Stimulated activated naive CD4-positive, alpha-beta T cell treated with Interleukin-2 at 50 U/mL for 16 hours (primary cell): ENCODE measurements at regions not wholly inside any gene's neighbourhood (a gene's known extent, or its start where the extent isn't known, plus 50 kb on each side); places are given as distances from the start of the nearest gene placed in this dataset.

ENCODE experiments used
- DNase-seq: peaks from one replicate; lab custom pipeline; 2025; lab: John Stamatoyannopoulos, UW

GRCh38 chr6:166009385-166010031, 158.1 kb downstream of the TBXT start:
- no peak for DNase-seq

- DNase-seq: no peak
Measured at GRCh38 chr6:166008441-166009369, 158.9 kb downstream of the TBXT start.

GRCh38 chr6:166007349-166008263, 160.0 kb downstream of the TBXT start:
- no peak for DNase-seq

- DNase-seq: no peak
Measured at GRCh38 chr6:166006900-166007301, 160.8 kb downstream of the TBXT start.

- DNase-seq: no peak
Measured at GRCh38 chr6:166005944-166006899, 161.4 kb downstream of the TBXT start.

- DNase-seq: no peak
Measured at GRCh38 chr6:166005401-166005943, 162.2 kb downstream of the TBXT start.

GRCh38 chr6:166004876-166005275, 162.8 kb downstream of the TBXT start:
- DNase-seq: no peak

GRCh38 chr6:166004471-166004870, 163.2 kb downstream of the TBXT start:
- no peak for DNase-seq

GRCh38 chr6:166003569-166003968, 164.1 kb downstream of the TBXT start:
- DNase-seq: no peak

GRCh38 chr6:166001359-166001758, 166.3 kb downstream of the TBXT start:
- no peak for DNase-seq

GRCh38 chr6:165999279-165999678, 168.4 kb downstream of the TBXT start:
- no peak for DNase-seq

GRCh38 chr6:165998072-165998471, 169.6 kb downstream of the TBXT start:
- DNase-seq: no peak

- DNase-seq: no peak
Measured at GRCh38 chr6:165991341-165991740, 176.3 kb downstream of the TBXT start.

GRCh38 chr6:165990216-165990615, 177.4 kb downstream of the TBXT start:
- no peak for DNase-seq

- DNase-seq: no peak
Measured at GRCh38 chr6:165988757-165989456, 178.7 kb downstream of the TBXT start.

- no peak for DNase-seq
Measured at GRCh38 chr6:165988302-165988756, 179.3 kb downstream of the TBXT start.

GRCh38 chr6:165987483-165988301, 180.0 kb downstream of the TBXT start:
- DNase-seq: no peak

- no peak for DNase-seq
Measured at GRCh38 chr6:165986914-165987482, 180.7 kb downstream of the TBXT start.
